IMR-90 (cell line): ENCODE measurements at regions not wholly inside any gene's neighbourhood (a gene's known extent, or its start where the extent isn't known, plus 50 kb on each side); places are given as distances from the start of the nearest gene placed in this dataset.

Experiments
- ATAC-seq: fragments of 200-7000 bp; cut with Tn5 transposase; 2 replicates; pipeline ENCODE4 v1.9.1; 2020; ENCODE audit warnings: low read depth, mild to moderate bottlenecking, moderate library complexity
- BruUV-seq: library from RNA; stranded (reverse); fragments of 400-500 nt; replicated peaks from 2 replicates; lab custom pipeline; 2021; lab: Mats Ljungman, UMichigan
- CTCF ChIA-PET: fragments of 300-600 bp; formaldehyde crosslinking; extraction: SDS; loops from one replicate; lab custom pipeline; 2021; ENCODE audit warnings: antibody characterized with exemption; lab: Yijun Ruan, JAX
- POLR2A ChIA-PET: fragments of 300-600 bp; sonication (Branson Sonifier 250); formaldehyde crosslinking; loops from one replicate; lab custom pipeline; 2022; ENCODE audit warnings: antibody characterized with exemption; ENCODE audit not compliant: unreplicated experiment; lab: Charles Lee
- DNase-seq: peaks from one replicate; pipeline ENCODE4 v3.0.0; 2013
- H2AFZ ChIP-seq: replicated peaks from 2 replicates; pipeline ENCODE3; 2013; ENCODE audit warnings: low read length, mild to moderate bottlenecking; ENCODE audit not compliant: poor library complexity
- H2AK5ac ChIP-seq: 2 replicates; pipeline ENCODE4 v1.6.1; 2013; ENCODE audit warnings: low read depth, low read length, inconsistent platforms
- H2AK9ac ChIP-seq: replicated peaks from 2 replicates; pipeline ENCODE3; 2013; ENCODE audit warnings: mild to moderate bottlenecking, low read depth, low read length, moderate library complexity; ENCODE audit not compliant: poor library complexity
- H2BK120ac ChIP-seq: 2 replicates; pipeline ENCODE4 v1.6.1; 2013; ENCODE audit warnings: low read depth, low read length, inconsistent platforms
- H2BK15ac ChIP-seq: 3 replicates; pipeline ENCODE4 v1.6.1; 2013; ENCODE audit warnings: low read depth, low read length, inconsistent platforms
- H2BK20ac ChIP-seq: 2 replicates; pipeline ENCODE4 v1.6.1; 2013; ENCODE audit warnings: low read depth, mild to moderate bottlenecking, inconsistent platforms, low read length, moderate library complexity
- H2BK5ac ChIP-seq: 2 replicates; pipeline ENCODE4 v1.6.1; 2013; ENCODE audit warnings: mild to moderate bottlenecking, low read depth, low read length, inconsistent platforms; ENCODE audit not compliant: poor library complexity, severe bottlenecking
- H3K14ac ChIP-seq: replicated peaks from 2 replicates; pipeline ENCODE4 v1.6.1; 2013; ENCODE audit warnings: low read depth, low read length, inconsistent platforms
- H3K18ac ChIP-seq: 2 replicates; pipeline ENCODE4 v1.6.1; 2013; ENCODE audit warnings: low read depth, low read length, control low read depth
- H3K23ac ChIP-seq: 2 replicates; pipeline ENCODE4 v1.6.1; 2013; ENCODE audit warnings: low read depth, low read length, inconsistent platforms
- H3K27ac ChIP-seq: 2 replicates; pipeline ENCODE4 v1.5.1; 2013; ENCODE audit warnings: mild to moderate bottlenecking, control low read depth, low read length; ENCODE audit not compliant: insufficient read depth
- H3K27me3 ChIP-seq: 2 replicates; pipeline ENCODE4 v1.6.1; 2013; ENCODE audit warnings: low read length; ENCODE audit not compliant: control insufficient read depth, insufficient read depth
- H3K36me3 ChIP-seq: 2 replicates; pipeline ENCODE4 v1.6.1; 2013; ENCODE audit warnings: low read length, mixed read lengths; ENCODE audit not compliant: control insufficient read depth, insufficient read depth
- H3K4ac ChIP-seq: 2 replicates; pipeline ENCODE4 v1.6.1; 2013; ENCODE audit warnings: low read depth, low read length, inconsistent platforms
- H3K4me1 ChIP-seq: 2 replicates; pipeline ENCODE4 v1.6.1; 2013; ENCODE audit warnings: low read length, mixed read lengths; ENCODE audit not compliant: control insufficient read depth, insufficient read depth
- H3K4me2 ChIP-seq: 2 replicates; pipeline ENCODE4 v1.6.1; 2013; ENCODE audit warnings: low read depth, mild to moderate bottlenecking, control low read depth, low read length, moderate library complexity
- H3K4me3 ChIP-seq: 2 replicates; pipeline ENCODE4 v1.5.1; 2013; ENCODE audit warnings: low read depth, mild to moderate bottlenecking, control low read depth, low read length, moderate library complexity; ENCODE audit not compliant: insufficient read depth
- H3K56ac ChIP-seq: 2 replicates; pipeline ENCODE4 v1.6.1; 2013; ENCODE audit warnings: low read length, inconsistent platforms; ENCODE audit not compliant: insufficient read depth; ENCODE audit errors: extremely low read depth
- H3K79me1 ChIP-seq, 2 experiments: 2 replicates each; pipeline ENCODE4 v1.6.1; 2013; ENCODE audit warnings: low read length in 2 of 2, inconsistent platforms in 1 of 2, low read depth in 1 of 2
- H3K9ac ChIP-seq: 2 replicates; pipeline ENCODE4 v1.6.1; 2013; ENCODE audit warnings: low read depth, low read length, control low read depth
- H3K9me1 ChIP-seq: 2 replicates; pipeline ENCODE4 v1.6.1; 2013; ENCODE audit warnings: low read length, inconsistent platforms; ENCODE audit not compliant: insufficient read depth
- H3K9me3 ChIP-seq: 2 replicates; pipeline ENCODE4 v1.6.1; 2013; ENCODE audit warnings: low read length; ENCODE audit not compliant: control insufficient read depth, insufficient read depth
- H4K20me1 ChIP-seq: 2 replicates; pipeline ENCODE4 v1.6.1; 2013; ENCODE audit warnings: low read length, inconsistent platforms; ENCODE audit not compliant: insufficient read depth
- H4K5ac ChIP-seq: 2 replicates; pipeline ENCODE4 v1.6.1; 2013; ENCODE audit warnings: mild to moderate bottlenecking, low read depth, low read length, control low read depth
- H4K8ac ChIP-seq, 2 experiments: 2 replicates each; pipeline ENCODE4 v1.6.1; 2013; ENCODE audit warnings: low read depth in 2 of 2, low read length in 2 of 2, control low read depth in 1 of 2, inconsistent platforms in 1 of 2
- H4K91ac ChIP-seq: 2 replicates; pipeline ENCODE4 v1.6.1; 2013; ENCODE audit warnings: low read depth, low read length, inconsistent platforms; ENCODE audit not compliant: insufficient read depth
- BHLHE40 ChIP-seq: fragments of 150-350 bp; IDR thresholded peaks from 2 replicates; pipeline ENCODE4 v1.6.1; 2016; ENCODE audit warnings: mild to moderate bottlenecking, low read depth, low read length
- CEBPB ChIP-seq: IDR thresholded peaks from 2 replicates; pipeline ENCODE4 v1.6.1; 2012; ENCODE audit warnings: low read depth, low read length, improper control_type of control experiment
- CHD1 ChIP-seq: IDR thresholded peaks from 2 replicates; pipeline ENCODE4 v1.6.1; 2012; ENCODE audit warnings: low read depth, low read length, improper control_type of control experiment
- FOS ChIP-seq: fragments of 150-350 bp; IDR thresholded peaks from 2 replicates; pipeline ENCODE4 v1.6.1; 2016; ENCODE audit warnings: low read depth, low read length
- MAFK ChIP-seq: IDR thresholded peaks from 2 replicates; pipeline ENCODE4 v1.6.1; 2012; ENCODE audit warnings: low read depth, low read length, improper control_type of control experiment
- MAZ ChIP-seq: IDR thresholded peaks from 2 replicates; pipeline ENCODE4 v1.6.1; 2012; ENCODE audit warnings: low read depth, mild to moderate bottlenecking, low read length, improper control_type of control experiment, moderate library complexity, borderline replicate concordance
- MXI1 ChIP-seq: IDR thresholded peaks from 2 replicates; pipeline ENCODE4 v1.6.1; 2012; ENCODE audit warnings: low read depth, mild to moderate bottlenecking, low read length, moderate library complexity, borderline replicate concordance
- NFE2L2 ChIP-seq: fragments of 150-350 bp; IDR thresholded peaks from 2 replicates; pipeline ENCODE4 v1.6.1; 2016; ENCODE audit warnings: low read depth, mild to moderate bottlenecking, low read length
- POLR2A ChIP-seq: IDR thresholded peaks from 2 replicates; pipeline ENCODE4 v1.6.1; 2012; ENCODE audit warnings: mild to moderate bottlenecking, low read depth, low read length
- RAD21 ChIP-seq: IDR thresholded peaks from 2 replicates; pipeline ENCODE4 v1.6.1; 2012; ENCODE audit warnings: low read length, improper control_type of control experiment
- RCOR1 ChIP-seq: IDR thresholded peaks from 2 replicates; pipeline ENCODE4 v1.6.1; 2012; ENCODE audit warnings: mild to moderate bottlenecking, low read length, improper control_type of control experiment; ENCODE audit not compliant: insufficient replicate concordance
- RFX5 ChIP-seq: IDR thresholded peaks from 2 replicates; pipeline ENCODE4 v1.8.0; 2012; ENCODE audit warnings: low read depth, mild to moderate bottlenecking, low read length, moderate library complexity
- SMC3 ChIP-seq: fragments of 150-350 bp; IDR thresholded peaks from 2 replicates; pipeline ENCODE4 v1.6.1; 2016; ENCODE audit warnings: low read depth, mild to moderate bottlenecking, antibody characterized with exemption, low read length, moderate library complexity
- WGBS, 2 experiments: methylation state at CpG; one replicate each; pipeline versions ENCODE4 v1.1.5 to v1.1.7; 2013; ENCODE audit warnings: missing lambda C conversion rate in 2 of 2; ENCODE audit not compliant: insufficient read length in 1 of 2; ENCODE audit errors: extremely low coverage in 2 of 2; 5-methylcytosine and 5-hydroxymethylcytosine counted together
- dilution Hi-C: fragments of 300-500 bp; cut with HindIII; formaldehyde crosslinking; loops from one replicate; pipeline ENCODE4 v1.14.3; 2018; ENCODE audit warnings: low sequenced_read_pairs; ENCODE audit not compliant: unreplicated experiment
- in situ Hi-C: fragments of 300-500 bp; cut with MboI; formaldehyde crosslinking; loops from 3 replicates; pipeline ENCODE4 v1.14.3; 2019; ENCODE audit warnings: low sequenced_read_pairs, inconsistent platforms, mixed read lengths
- intact Hi-C: fragments of 100-400 bp; cut with micrococcal nuclease; formaldehyde crosslinking; loops from 2 replicates; pipeline ENCODE4 v1.10.0; 2022
- TF ChIP-seq, protein P1 (sequence below): fragments of 150-350 bp; IDR thresholded peaks from 2 replicates; pipeline ENCODE4 v1.6.1; 2016; ENCODE audit warnings: low read depth, mild to moderate bottlenecking, low read length, moderate library complexity, borderline replicate concordance
- TF ChIP-seq, protein P2 (sequence below): fragments of 150-350 bp; IDR thresholded peaks from 2 replicates; pipeline ENCODE4 v1.6.1; 2017; ENCODE audit warnings: mild to moderate bottlenecking, antibody characterized with exemption, low read length, low read depth
- TF ChIP-seq, protein P3 (sequence below): conservative IDR thresholded peaks from 2 replicates; pipeline ENCODE4 v1.5.1; 2012; ENCODE audit warnings: mild to moderate bottlenecking, low read depth, low read length, improper control_type of control experiment

DNA sequence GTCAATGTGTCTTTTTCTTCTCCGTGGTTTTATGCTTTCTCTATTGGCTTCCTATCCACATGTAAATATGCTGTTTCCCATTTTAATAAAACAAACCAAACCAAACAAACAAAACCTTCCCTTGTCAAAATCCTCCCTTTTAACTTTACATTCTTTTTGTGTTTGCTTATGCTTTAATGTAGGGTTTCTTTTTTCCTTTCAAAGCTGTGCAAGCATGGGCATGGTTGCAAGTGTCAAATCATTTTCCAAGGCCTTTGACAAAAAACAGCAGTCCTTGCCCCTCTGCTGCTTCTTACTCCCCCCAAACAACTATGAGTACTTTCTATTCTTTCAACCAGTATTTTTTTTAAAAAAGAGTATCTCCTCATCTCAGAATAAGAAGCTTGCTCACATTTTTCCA, 66.0 kb upstream of the ACYP2 start:
- Histone ChIP-seq H4K5ac (no peak overlapping the region), H3K4me1 (no peaks in the 10 kb centered on the region), H3K14ac (no peak overlapping the region), H3K23ac (no peak overlapping the region), H3K4me2 (no peak overlapping the region), H2AK5ac (no peak overlapping the region), H3K4ac (no peak overlapping the region), H4K20me1 (no peaks in the 10 kb centered on the region), H2BK20ac (no peak overlapping the region), H3K27ac (no peak overlapping the region), H2BK15ac (no peak overlapping the region), H3K9me3 (peaks cover 4% of the 10 kb centered on the region; the same call in 1 of the 2 replicates), H3K4me3 (no peak overlapping the region), H3K79me1 (no peaks in the 10 kb centered on the region), H2BK5ac (no peak overlapping the region), H2AK9ac (no peak overlapping the region), H3K9ac (no peak overlapping the region), H3K36me3 (peaks cover 2% of the 10 kb centered on the region; the same call in 1 of the 2 replicates), H3K9me1 (no peaks in the 10 kb centered on the region), H2BK120ac (no peak overlapping the region), H4K8ac (no peak overlapping the region), H2AFZ (no peak overlapping the region), H3K56ac (no peak overlapping the region), H4K91ac (no peak overlapping the region), H3K18ac (no peak overlapping the region), H3K27me3 (no peaks in the 10 kb centered on the region)
- dilution Hi-C loops (no loop called here), in situ Hi-C loops (no loop called here), intact Hi-C loops (no loop called here)
- POLR2A ChIA-PET, result no interaction called here
- CTCF ChIA-PET, result interaction anchor here (1.1 kb wide), 1 partner anchor 34 kb away, joined by 3 read pairs; no protein-coding TSS in a partner anchor
- TF ChIP-seq MAFK (no peak), RCOR1 (no peak), CHD1 (no peak), CEBPB (no peak), MAZ (no peak), SMC3 (no peak), NFE2L2 (no peak), RAD21 (no peak), BHLHE40 (no peak), RFX5 (no peak), FOS (no peak), POLR2A (no peak), MXI1 (no peak)
- TF ChIP-seq, protein P1, sequence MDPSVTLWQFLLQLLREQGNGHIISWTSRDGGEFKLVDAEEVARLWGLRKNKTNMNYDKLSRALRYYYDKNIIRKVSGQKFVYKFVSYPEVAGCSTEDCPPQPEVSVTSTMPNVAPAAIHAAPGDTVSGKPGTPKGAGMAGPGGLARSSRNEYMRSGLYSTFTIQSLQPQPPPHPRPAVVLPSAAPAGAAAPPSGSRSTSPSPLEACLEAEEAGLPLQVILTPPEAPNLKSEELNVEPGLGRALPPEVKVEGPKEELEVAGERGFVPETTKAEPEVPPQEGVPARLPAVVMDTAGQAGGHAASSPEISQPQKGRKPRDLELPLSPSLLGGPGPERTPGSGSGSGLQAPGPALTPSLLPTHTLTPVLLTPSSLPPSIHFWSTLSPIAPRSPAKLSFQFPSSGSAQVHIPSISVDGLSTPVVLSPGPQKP, result no peak
- TF ChIP-seq, protein P2, sequence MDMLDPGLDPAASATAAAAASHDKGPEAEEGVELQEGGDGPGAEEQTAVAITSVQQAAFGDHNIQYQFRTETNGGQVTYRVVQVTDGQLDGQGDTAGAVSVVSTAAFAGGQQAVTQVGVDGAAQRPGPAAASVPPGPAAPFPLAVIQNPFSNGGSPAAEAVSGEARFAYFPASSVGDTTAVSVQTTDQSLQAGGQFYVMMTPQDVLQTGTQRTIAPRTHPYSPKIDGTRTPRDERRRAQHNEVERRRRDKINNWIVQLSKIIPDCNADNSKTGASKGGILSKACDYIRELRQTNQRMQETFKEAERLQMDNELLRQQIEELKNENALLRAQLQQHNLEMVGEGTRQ, result no peak
- TF ChIP-seq, protein P3, sequence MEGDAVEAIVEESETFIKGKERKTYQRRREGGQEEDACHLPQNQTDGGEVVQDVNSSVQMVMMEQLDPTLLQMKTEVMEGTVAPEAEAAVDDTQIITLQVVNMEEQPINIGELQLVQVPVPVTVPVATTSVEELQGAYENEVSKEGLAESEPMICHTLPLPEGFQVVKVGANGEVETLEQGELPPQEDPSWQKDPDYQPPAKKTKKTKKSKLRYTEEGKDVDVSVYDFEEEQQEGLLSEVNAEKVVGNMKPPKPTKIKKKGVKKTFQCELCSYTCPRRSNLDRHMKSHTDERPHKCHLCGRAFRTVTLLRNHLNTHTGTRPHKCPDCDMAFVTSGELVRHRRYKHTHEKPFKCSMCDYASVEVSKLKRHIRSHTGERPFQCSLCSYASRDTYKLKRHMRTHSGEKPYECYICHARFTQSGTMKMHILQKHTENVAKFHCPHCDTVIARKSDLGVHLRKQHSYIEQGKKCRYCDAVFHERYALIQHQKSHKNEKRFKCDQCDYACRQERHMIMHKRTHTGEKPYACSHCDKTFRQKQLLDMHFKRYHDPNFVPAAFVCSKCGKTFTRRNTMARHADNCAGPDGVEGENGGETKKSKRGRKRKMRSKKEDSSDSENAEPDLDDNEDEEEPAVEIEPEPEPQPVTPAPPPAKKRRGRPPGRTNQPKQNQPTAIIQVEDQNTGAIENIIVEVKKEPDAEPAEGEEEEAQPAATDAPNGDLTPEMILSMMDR, result no peak
- BruUV-seq, result no TSS peak
- no CpG with 5 or more reads among the region's 1 CpG for WGBS, 2 experiments
- ATAC-seq (no peak; the same call in 1 of the 2 replicates), DNase-seq (no peak)
